ENCODE measurements at regions not wholly inside any gene's neighbourhood (a gene's known extent, or its start where the extent isn't known, plus 50 kb on each side); places are given as distances from the start of the nearest gene placed in this dataset.

DNA sequence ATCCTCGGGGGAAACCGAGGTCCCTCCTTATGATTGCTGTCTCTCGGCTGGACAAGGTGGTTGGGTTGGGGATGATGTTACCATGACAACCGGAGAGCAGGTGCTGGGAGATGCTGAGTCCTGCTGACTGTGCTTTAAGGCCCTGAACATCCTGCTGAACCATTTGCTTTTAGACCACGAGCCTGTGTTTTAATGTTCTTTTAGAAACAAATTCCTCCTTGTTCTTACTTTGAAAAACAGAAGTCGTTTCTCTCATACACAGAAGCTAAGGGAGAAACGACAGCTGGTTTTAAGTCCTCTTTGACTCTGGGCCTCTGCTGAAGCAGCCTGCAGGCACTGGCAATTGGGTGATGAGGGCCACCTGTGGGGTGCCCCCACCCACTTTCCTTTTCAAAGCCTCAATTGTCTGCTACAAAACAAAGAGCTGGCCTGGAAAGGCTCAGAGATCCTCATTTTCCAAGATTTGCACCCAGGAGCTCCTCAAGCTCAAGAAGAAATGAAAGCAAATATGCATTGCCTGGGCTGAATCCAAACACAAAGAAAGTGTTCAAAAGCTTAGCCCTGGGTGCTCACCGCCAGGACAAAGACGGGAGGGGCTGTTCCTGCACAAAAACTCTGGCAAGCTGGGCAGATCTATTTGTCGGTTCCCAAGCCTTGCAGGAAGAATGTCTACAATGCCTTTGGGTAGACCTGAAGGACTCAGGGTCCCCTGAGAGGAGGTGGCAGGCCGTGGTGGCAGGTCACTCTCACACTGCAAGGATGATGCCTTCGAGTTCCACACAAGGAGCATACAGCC, 90.0 kb upstream of the CLMN start:
- DNase-seq = no peak

DNA sequence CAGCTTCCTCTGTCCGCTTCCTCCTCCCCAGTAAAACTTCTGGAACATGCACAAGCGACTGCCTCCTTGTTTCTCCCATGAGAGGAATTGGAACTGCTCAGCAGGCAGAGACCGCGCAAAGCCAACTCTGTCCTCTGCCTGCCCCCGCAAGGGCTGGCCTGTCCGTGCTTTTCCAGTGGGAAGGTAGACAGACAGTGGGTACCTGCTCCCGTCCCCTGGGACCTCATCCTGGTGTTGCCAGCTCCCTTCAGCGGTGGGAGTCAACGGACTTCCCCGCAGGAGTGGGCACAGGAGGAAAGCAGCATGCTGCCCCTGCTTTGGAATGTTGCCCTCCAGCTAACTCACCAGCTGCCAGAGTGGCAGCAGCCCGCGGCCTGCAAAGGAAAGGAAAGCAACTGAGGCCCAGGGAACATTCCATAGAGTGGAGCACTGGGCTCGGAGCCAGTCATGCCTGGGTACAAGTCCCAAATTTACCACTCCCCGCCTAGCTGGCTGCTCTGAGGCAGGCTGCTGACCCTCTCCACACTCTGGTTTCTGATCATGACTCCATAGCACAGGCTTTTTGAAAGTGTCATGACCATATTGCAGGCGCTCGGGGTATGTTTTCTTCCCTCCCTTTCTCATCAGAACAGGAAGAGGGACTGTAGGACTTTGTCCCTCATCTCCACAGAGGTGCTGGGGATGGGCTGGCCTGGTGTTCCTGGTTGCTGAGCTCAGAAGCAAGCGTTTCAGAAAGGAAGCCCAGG, 89.2 kb upstream of the CLMN start:
- DNase-seq = no peak

DNA sequence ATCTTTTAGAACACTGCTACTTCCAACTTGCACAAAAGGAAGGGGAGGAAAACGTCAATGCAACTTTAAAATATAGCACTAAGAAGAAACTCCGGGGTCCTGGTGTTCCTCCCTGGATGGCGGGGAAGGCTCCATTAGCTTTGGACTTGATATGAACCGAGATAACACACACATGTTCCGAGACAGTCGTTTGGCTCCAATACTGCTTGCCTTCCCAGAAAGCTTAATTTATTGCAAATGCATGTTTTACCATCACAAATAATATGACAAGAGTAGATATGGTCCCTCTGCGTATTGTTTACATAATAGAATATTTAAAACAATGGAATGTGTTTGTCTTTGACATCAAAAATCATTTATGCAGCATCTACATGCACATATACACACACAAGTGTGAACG, 87.6 kb upstream of the CLMN start:
- no peak for DNase-seq

DNA sequence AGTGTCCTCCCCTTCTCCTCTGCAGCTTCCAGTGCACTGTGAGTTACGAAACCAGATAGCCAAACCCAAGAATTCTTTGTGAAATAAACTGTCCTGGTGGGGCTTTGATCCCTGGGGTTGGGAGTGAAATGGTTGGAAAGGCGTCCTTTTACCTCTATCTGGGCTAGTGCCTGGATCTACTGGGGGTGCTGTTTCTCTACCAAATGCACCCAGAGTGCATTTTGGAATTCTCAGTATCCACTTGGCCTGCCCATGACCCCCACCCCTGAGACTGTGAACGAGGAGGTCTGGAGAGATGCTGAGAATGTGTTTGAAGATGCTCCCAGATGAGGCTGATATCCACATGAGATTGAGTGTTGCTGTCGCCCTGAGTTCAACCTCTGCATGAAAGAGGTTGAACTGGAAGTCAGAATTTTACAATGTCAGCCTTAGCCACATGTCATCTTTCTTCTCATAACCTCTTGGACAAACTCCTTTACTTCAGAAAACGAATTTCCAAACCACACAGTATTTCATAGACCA, 87.1 kb upstream of the CLMN start:
- DNase-seq = no peak

DNA sequence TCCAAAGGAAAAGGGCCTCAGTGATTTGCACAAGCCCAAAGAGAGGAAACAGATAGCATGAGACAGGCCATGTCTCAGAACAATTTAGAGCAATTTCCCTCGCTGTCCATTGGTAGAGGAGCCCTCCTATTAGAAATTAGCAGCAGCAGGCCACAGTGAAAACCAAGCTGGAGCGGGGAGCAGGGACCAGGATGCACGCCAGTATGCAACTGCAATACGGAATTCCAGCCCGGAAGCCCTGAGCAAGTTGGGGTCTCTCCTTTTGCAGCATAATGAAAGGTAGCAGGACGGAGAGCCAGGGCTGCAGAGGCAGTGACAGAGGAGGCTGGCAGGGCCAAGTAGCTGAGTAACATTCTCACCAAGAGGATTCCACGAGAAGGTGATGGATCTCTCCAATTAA, 84.9 kb upstream of the CLMN start:
- DNase-seq = no peak

DNA sequence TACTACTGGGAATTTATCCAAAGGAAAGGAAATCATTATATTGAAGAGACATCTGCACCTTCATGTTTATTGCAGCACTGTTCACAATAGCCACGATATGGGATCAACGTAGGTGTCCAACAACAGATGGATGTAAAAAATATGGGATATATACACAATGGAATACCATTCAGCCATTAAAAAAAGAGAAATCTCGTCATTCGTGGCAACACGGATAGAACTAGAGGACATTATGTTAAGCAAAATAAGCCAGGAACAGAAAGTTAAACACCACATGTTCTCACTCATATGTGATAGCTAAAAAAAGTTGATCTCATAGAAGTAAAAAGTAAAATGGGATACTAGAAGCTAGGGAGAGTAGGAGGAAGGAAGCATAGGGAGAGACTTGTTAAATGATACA, 82.9 kb upstream of the CLMN start:
- no peak for DNase-seq

DNA sequence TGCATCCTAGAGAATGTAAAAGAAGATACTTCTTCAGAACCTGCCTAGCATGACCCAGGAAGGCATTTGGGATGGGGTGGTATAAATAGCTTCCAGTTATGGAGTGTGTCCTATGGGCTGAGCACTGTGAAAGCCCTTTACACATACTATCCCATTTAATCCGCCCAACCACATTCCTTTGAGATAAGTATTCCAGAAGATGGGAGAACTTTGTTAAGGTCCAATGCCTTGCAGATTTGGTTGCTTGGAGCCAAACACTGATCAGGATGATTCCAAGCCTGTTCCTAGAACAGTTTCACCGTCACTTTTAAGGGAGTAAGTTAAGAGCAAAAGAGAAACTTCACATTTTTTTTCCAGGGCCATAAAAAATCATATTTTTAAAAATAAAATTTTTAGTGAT, 82.5 kb upstream of the CLMN start:
- no peak for DNase-seq

DNA sequence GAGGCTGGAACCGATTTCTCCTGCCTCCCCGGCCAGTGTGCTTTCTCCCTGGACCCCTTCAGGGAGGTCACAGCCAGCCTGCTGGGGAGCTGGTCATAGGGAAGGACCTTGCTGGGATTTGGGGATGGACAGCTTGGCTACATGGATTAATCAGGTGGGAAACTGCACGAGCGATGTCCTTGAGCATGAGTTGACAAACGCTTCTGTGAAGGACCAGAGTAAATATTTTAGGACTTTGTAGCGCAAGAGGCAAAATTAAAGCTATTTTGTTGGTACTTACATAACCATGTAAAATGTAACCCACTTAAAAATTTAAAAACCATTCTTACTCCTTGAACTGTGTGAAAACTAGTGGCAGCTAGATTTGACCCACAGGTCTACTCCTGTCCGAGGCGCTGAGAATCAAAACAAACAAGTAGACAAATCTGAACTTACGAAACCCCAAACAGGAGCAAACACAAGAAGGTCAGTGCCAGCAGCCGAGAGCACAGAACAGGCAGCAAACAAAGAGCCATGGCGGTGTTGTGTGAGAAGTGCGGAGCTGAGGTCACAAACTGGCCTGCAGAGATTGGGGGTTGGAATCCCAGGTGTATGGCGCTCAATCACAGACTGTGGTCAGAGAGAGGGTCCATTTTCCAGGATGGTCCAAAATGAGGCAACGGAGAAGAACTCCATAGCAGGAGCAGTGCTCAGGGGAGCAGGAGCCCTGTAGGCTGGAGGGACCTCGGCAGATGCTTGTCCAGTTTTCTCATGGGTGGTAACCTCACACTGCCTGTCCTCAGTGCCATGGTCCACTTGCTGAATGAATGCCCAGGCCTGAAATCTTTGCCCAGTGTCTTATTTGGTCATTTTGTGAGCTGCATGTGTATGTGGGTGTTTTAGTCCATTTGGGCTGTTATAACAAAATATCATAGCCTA, 79.2 kb upstream of the CLMN start:
- no peak for DNase-seq

DNA sequence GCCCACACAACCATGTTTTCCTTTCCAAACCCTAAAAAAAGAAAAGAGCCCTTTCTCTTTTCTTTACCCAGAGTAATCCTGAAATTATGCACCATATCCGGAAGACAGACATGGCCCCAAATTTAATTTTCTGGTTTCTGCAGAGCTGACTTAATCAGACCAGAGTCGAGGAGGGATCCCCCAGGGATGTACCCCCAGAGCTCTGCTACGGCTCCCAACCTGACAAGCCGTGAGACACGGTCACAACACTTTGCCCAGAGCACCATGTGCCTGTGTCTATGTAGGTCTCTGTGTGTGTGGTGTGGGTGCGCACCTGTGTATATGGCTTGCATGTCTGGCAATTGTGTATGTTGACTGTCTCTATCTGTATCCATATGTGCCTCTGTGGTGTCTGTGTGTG, 77.6 kb upstream of the CLMN start:
- DNase-seq = no peak

DNA sequence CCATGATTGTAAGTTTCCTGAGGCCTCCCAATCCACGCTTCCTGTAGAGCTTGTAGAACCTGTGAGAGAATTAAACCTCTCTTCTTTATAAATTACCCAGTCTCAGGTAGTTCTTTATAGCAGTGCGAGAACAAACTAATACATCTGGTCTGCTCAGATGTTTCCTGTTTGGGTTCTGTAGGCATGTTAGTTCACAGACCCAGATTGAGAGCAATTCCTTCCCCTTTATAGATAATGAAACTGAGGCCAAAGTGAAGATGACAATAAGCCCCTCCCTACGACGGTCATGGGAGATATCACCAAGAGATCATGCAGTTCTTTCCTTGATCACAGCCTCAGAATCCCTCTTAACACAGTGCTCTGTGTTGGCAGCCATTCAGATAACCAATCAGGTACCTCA, 76.5 kb upstream of the CLMN start:
- no peak for DNase-seq

DNA sequence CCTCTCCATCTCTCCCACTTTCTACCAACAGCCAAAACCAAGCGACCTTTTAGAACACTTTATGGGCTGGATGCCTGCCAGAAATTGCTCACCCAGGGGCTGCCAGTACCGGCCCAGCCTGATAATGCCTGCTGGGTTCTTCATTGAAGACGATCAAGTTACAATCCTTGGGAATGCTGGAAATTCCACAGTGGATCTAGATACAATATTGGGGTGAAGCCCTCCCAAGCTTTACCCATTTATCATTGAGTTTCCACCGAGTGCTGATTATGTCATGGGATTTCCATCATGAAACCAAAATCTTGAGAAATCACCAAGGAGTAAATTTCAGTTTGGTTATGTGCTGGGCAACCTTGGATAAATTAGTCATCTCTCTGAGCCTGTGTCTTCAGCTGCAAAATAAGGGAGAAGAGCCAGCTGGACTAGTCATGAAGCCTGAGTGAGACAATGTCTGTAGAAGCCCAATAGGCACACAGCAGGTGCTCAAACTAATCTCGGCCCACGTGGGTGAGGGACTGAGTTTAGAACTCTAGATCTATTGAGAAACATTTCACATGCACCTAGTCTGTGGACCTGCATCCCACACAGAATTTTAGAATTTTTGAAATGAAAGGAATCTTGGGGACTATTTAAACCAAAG, 75.5 kb upstream of the CLMN start:
- no peak for DNase-seq

DNA sequence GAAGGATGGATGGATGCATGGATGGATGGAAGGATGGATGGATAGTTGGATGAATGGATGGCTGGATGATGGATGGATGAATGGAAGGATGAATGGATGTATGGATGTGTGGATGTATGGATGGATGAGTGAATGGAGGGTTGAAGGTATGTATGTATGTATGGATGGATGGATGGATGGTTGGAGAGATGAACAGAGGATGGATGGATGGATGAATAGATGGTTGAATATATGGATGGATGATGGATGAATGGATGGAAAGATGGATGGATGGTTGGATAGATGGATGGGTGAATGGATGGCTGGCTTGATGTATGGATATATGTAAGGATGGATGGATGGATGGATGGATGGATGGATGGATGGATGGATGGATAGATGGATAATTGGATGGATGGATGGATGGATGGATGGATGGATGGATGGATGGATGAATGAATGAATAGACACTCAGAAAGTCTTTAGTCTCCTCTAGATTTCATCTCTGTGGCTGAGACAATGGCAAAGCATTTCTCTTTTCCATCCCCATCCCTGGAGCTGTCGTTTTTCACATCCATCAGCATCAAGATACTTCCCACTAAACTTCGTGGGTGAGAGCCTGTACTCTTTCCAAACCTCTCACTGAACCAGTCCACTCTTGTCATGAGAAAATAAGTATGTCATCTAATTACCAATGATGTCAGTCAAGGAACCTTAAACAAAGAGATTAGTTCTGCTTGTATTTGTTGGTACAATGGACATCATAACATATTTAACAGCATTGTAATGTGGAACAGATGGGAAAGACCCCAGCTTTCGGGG, 74.8 kb upstream of the CLMN start:
- no peak for DNase-seq

DNA sequence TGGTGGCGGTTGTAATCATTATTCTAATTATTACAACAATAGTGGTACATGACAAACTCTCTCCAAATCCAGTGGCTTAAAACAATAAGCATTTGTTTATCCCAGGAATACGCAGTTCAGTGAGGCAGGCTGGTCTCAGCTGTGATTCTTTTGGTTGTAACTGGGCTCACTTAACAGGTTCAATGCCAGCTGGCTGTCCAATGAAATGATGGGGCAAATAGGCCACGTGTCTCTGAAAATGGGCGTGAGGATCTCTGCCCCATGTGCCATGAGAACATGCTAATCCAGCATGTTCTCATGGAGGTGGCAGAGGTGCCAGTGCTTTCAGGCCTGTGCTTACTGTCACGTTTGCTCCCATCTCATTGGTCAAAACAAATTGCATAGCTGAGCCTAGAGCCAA, 73.1 kb upstream of the CLMN start:
- no peak for DNase-seq

DNA sequence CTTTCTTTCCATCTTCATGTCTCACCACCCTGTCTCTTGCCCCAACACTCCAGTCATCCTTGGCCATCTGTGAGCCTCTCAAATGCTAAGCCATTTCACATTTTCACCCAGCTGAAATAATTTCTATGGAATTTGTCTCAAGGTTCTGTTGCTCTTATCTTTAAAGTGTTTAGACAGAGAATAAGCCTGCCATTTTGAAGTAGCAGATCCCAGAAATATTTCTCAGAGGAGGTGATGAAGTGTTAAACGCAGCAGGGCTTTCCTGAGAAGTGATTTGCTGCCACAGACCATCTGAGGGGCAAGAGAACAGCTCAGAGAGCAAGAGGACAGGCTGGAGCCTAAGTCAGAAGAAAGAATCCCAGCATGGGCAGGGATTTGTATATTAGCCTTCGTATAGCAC, 71.6 kb upstream of the CLMN start:
- DNase-seq = no peak

DNA sequence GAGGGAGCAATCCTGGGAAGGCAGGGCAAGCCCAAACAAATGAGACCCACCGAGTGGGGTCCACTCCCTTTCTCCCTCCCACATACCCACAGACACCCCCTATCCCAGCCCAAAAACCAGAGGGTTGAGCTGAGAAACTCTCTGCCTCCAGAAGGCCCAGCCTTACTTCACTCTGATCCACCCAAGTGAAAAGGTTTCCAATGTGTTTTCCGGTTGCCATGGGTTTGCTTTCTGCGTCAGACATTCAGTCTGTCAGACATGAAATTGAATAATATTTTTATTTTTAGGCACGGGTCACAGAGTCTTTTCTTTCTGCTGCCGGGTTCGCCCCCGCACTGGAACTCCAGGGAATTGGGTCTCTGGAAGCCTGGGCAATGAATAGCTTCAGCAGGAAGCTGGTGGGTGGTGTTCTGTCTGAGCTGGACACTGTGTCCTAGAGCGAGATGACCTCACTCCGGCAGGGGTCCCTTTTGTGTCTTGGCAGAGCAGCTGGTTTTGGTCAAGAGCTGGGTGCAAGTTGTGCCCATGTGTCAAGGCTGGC, 69.8 kb upstream of the CLMN start:
- no peak for DNase-seq

DNA sequence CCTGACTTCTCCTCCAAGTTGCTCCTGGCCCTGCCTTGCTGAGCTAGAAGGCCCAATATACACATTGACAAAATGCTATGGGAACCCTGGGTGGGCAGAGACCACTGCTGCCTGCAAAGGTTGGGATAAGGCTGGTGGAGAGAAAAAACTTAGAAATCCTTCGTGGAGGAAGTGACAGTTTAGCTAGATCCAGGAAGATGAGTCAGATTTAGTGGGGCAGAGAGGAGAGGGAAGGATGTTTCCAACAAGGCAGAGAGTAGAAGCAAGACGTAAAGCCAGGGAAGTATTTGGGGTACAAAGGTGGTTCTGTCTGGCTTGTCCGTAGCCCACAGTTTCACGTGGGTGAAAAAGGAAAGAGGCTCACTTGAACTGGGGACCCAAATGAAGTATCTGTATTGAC, 69.0 kb upstream of the CLMN start:
- no peak for DNase-seq

DNA sequence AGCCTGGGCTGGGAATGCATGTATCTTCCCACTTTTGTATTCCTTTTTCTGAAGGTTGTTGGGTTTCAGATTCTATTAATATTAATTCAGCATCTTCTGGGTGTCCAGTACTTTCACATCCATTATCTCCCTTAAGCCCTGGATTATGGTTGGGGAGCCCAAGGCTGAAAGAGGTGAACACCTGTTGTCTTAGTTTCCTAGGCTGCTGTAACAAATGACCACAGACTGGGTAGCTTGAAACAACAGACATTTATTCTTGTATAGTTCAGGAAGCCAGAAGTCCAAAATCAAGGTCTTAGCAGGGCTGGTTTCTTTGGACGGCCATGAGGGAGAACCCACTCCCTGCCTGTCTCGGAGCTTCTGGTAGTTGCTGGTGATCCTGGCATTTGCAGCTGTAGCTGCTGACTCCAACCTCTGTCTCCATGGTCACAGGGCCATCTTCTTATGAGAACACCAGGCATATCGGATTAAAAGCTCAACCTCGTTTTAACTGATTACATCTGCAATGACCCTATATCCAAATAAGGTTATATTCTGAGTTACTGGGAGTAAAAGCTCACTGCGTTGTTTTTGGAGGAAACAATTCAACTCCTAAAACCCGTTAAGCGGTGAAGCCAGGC, 68.2 kb upstream of the CLMN start:
- DNase-seq = no peak

DNA sequence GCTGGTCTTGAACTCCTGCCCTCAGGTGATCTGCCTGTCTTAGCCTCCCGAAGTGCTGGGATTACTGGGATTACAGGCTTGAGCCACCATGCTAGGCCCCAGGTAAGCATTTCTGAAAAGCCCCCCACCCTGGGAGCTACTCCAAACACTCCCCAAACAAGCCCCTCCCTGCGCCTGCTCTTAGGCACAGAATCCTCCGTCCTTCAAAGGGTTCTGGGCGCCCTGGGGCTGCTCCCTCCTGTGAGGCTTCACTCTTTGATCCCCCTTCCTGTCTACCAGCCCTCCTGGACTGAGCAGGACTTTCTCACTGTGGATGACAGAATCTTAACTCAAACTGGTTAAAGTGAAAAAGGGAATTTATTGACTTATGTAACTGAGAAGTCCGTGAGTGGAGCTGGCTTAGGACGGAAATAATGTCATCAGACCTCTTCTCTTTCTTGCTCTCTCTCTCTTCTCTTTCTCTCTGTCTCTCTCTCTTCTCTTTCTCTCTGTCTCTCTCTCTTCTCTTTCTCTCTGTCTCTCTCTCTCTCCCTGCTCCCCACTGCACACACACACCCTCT, 66.9 kb upstream of the CLMN start:
- DNase-seq = no peak

DNA sequence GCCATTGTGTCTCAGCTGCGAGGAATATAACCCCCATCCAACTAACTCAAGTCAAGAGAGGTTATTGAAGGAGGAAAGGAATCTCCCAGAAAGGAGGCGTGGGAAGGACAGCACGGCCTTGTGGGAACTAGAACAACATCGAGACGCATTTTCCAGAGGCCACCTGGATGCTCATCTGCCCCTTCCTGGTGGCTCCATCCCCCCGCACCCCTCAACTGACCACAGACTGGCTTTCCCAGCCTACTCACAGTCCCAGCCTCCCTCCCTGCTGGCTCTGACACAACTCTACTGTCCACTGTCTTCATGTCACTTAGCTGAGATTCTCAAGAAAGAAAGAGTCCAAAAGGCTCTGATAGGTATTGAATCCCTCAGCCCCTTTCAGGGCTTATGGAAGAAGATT, 66.0 kb upstream of the CLMN start:
- DNase-seq = no peak

DNA sequence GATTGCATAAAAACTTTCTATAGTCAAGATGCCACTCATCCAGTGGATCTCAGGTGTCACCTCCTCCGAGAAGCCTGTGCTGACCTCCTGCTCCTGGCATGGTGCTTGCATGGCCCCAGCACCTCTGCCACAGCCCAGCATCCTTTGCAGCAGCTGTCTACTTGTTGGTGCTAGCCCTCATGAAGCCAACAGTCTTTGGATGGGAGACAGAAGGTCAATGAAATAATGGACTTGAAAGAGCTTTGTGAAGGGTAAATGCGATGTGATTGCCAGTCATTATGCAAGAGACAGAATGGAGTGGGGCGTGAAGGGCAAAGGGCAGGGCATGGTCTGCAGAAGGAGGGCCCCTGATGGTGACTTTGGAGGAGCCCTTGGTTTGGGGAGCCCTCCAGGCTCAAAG, 63.0 kb upstream of the CLMN start:
- no peak for DNase-seq

DNA sequence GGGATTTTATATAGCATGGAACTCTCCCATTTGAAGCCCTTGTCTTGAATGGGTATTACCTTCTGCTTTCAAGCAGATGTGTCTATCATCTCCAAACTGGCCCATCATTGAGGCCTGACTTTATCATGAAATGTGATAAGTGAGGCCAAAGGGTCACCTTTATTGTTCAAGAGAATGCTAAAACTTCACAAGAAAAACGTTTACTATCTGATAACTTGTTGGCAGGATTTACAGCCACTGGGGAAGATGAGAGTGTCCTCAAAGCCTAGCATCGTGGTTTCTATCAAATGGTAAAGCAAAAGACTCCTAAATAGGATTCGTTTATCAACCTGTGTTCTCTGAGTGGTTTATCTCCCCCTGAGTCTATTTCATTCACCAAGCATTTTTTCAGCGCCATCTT, 62.0 kb upstream of the CLMN start:
- no peak for DNase-seq

Measured in CD4-positive, alpha-beta T cell treated with Interleukin-21 for 1 hour (primary cell).